Endothelial cell (in vitro differentiated cells): ENCODE measurements at regions not wholly inside any gene's neighbourhood (a gene's known extent, or its start where the extent isn't known, plus 50 kb on each side); places are given as distances from the start of the nearest gene placed in this dataset.

Experiments used
- DNase-seq: peaks from one replicate; pipeline ENCODE4 v3.0.0; 2021; ENCODE audit warnings: low spot score
- H3K27ac Mint-ChIP-seq: one replicate; pipeline ENCODE4 v1.8.0; 2021; ENCODE audit warnings: mixed read lengths, inconsistent platforms; ENCODE audit not compliant: unreplicated experiment
- H3K27me3 Mint-ChIP-seq: one replicate; pipeline ENCODE4 v1.8.0; 2021; ENCODE audit warnings: mild to moderate bottlenecking, moderate library complexity, mixed read lengths, inconsistent platforms; ENCODE audit not compliant: unreplicated experiment
- H3K36me3 Mint-ChIP-seq: one replicate; pipeline ENCODE4 v1.8.0; 2021; ENCODE audit warnings: mild to moderate bottlenecking, low read depth, mixed read lengths, inconsistent platforms; ENCODE audit not compliant: unreplicated experiment
- H3K4me1 Mint-ChIP-seq: one replicate; pipeline ENCODE4 v1.8.0; 2021; ENCODE audit warnings: mild to moderate bottlenecking, mixed read lengths, inconsistent platforms; ENCODE audit not compliant: unreplicated experiment
- H3K4me3 Mint-ChIP-seq: one replicate; pipeline ENCODE4 v1.8.0; 2021; ENCODE audit warnings: mild to moderate bottlenecking, mixed read lengths, inconsistent platforms; ENCODE audit not compliant: unreplicated experiment
- H3K9me3 Mint-ChIP-seq: one replicate; pipeline ENCODE4 v1.8.0; 2021; ENCODE audit warnings: mixed read lengths, inconsistent platforms; ENCODE audit not compliant: unreplicated experiment
- CTCF ChIP-seq: fragments of 200-600 bp; sonication (generic); IDR thresholded peaks from one replicate; pipeline ENCODE4 v1.5.0; 2021; ENCODE audit warnings: antibody characterized with exemption; ENCODE audit not compliant: unreplicated experiment

GRCh38 chr13:110789871-110790270 lies 76.4 kb downstream of the ING1 start:
- H3K4me1 Mint-ChIP-seq: no peaks in the 10 kb centered on the region
- peaks cover 8% of the 10 kb centered on the region for H3K36me3 Mint-ChIP-seq
- no peak overlapping the region for H3K27ac Mint-ChIP-seq

GRCh38 chr13:110790371-110790770 lies 76.9 kb downstream of the ING1 start:
- Mint-ChIP-seq H3K9me3 (peaks cover 8% of the 10 kb centered on the region), H3K36me3 (peaks cover 8% of the 10 kb centered on the region), H3K27me3 (peaks cover 6% of the 10 kb centered on the region), H3K4me1 (no peaks in the 10 kb centered on the region), H3K4me3 (no peak overlapping the region), H3K27ac (no peak overlapping the region)
- TF ChIP-seq CTCF: no peak
- DNase-seq: no peak

More at GRCh38 chr13:110789871-110790270, 76.4 kb downstream of the ING1 start:
- no peak overlapping the region for H3K4me3 Mint-ChIP-seq
- TF ChIP-seq CTCF: no peak
- peaks cover 6% of the 10 kb centered on the region for H3K27me3 Mint-ChIP-seq
- H3K9me3 Mint-ChIP-seq: peaks cover 8% of the 10 kb centered on the region
- no peak for DNase-seq

GRCh38 chr13:110794209-110794608 lies 80.7 kb downstream of the ING1 start:
- TF ChIP-seq CTCF: no peak
- peaks cover 8% of the 10 kb centered on the region for H3K9me3 Mint-ChIP-seq
- H3K27me3 Mint-ChIP-seq: peaks cover 4% of the 10 kb centered on the region
- DNase-seq: no peak
- no peak overlapping the region for H3K4me3 Mint-ChIP-seq
- peaks cover 8% of the 10 kb centered on the region for H3K36me3 Mint-ChIP-seq
- peaks cover 3% of the 10 kb centered on the region for H3K4me1 Mint-ChIP-seq
- no peak overlapping the region for H3K27ac Mint-ChIP-seq

- peaks cover 3% of the 10 kb centered on the region for H3K9me3 Mint-ChIP-seq
- no peak for TF ChIP-seq CTCF
- H3K4me1 Mint-ChIP-seq: peaks cover 14% of the 10 kb centered on the region
- H3K4me3 Mint-ChIP-seq: no peak overlapping the region
- H3K27ac Mint-ChIP-seq: no peak overlapping the region
- no peak for DNase-seq
- H3K36me3 Mint-ChIP-seq: peaks cover 7% of the 10 kb centered on the region
- peaks cover 4% of the 10 kb centered on the region for H3K27me3 Mint-ChIP-seq
Observed at GRCh38 chr13:110797230-110797877, 83.9 kb downstream of the ING1 start.

GRCh38 chr13:110798081-110798994 lies 84.8 kb downstream of the ING1 start:
- Mint-ChIP-seq H3K36me3 (peaks cover 4% of the 10 kb centered on the region), H3K27me3 (peaks cover 4% of the 10 kb centered on the region), H3K9me3 (no peaks in the 10 kb centered on the region), H3K4me3 (no peak overlapping the region), H3K4me1 (peaks cover 14% of the 10 kb centered on the region), H3K27ac (no peak overlapping the region)
- TF ChIP-seq CTCF: no peak
- DNase-seq: no peak
